IMR-90 (cell line): ENCODE measurements at regions not wholly inside any gene's neighbourhood (a gene's known extent, or its start where the extent isn't known, plus 50 kb on each side); places are given as distances from the start of the nearest gene placed in this dataset.

Experiments
- ATAC-seq: fragments of 200-7000 bp; cut with Tn5 transposase; 2 replicates; pipeline ENCODE4 v1.9.1; 2020; ENCODE audit warnings: low read depth, mild to moderate bottlenecking, moderate library complexity
- BruUV-seq: library from RNA; stranded (reverse); fragments of 400-500 nt; replicated peaks from 2 replicates; lab custom pipeline; 2021; lab: Mats Ljungman, UMichigan
- CTCF ChIA-PET: fragments of 300-600 bp; formaldehyde crosslinking; extraction: SDS; loops from one replicate; lab custom pipeline; 2021; ENCODE audit warnings: antibody characterized with exemption; lab: Yijun Ruan, JAX
- POLR2A ChIA-PET: fragments of 300-600 bp; sonication (Branson Sonifier 250); formaldehyde crosslinking; loops from one replicate; lab custom pipeline; 2022; ENCODE audit warnings: antibody characterized with exemption; ENCODE audit not compliant: unreplicated experiment; lab: Charles Lee
- DNase-seq: peaks from one replicate; pipeline ENCODE4 v3.0.0; 2013
- H2AFZ ChIP-seq: replicated peaks from 2 replicates; pipeline ENCODE3; 2013; ENCODE audit warnings: low read length, mild to moderate bottlenecking; ENCODE audit not compliant: poor library complexity
- H2AK5ac ChIP-seq: 2 replicates; pipeline ENCODE4 v1.6.1; 2013; ENCODE audit warnings: low read depth, low read length, inconsistent platforms
- H2AK9ac ChIP-seq: replicated peaks from 2 replicates; pipeline ENCODE3; 2013; ENCODE audit warnings: mild to moderate bottlenecking, low read depth, low read length, moderate library complexity; ENCODE audit not compliant: poor library complexity
- H2BK120ac ChIP-seq: 2 replicates; pipeline ENCODE4 v1.6.1; 2013; ENCODE audit warnings: low read depth, low read length, inconsistent platforms
- H2BK15ac ChIP-seq: 3 replicates; pipeline ENCODE4 v1.6.1; 2013; ENCODE audit warnings: low read depth, low read length, inconsistent platforms
- H2BK20ac ChIP-seq: 2 replicates; pipeline ENCODE4 v1.6.1; 2013; ENCODE audit warnings: low read depth, mild to moderate bottlenecking, inconsistent platforms, low read length, moderate library complexity
- H2BK5ac ChIP-seq: 2 replicates; pipeline ENCODE4 v1.6.1; 2013; ENCODE audit warnings: mild to moderate bottlenecking, low read depth, low read length, inconsistent platforms; ENCODE audit not compliant: poor library complexity, severe bottlenecking
- H3K14ac ChIP-seq: replicated peaks from 2 replicates; pipeline ENCODE4 v1.6.1; 2013; ENCODE audit warnings: low read depth, low read length, inconsistent platforms
- H3K18ac ChIP-seq: 2 replicates; pipeline ENCODE4 v1.6.1; 2013; ENCODE audit warnings: low read depth, low read length, control low read depth
- H3K23ac ChIP-seq: 2 replicates; pipeline ENCODE4 v1.6.1; 2013; ENCODE audit warnings: low read depth, low read length, inconsistent platforms
- H3K27ac ChIP-seq: 2 replicates; pipeline ENCODE4 v1.5.1; 2013; ENCODE audit warnings: mild to moderate bottlenecking, control low read depth, low read length; ENCODE audit not compliant: insufficient read depth
- H3K27me3 ChIP-seq: 2 replicates; pipeline ENCODE4 v1.6.1; 2013; ENCODE audit warnings: low read length; ENCODE audit not compliant: control insufficient read depth, insufficient read depth
- H3K36me3 ChIP-seq: 2 replicates; pipeline ENCODE4 v1.6.1; 2013; ENCODE audit warnings: low read length, mixed read lengths; ENCODE audit not compliant: control insufficient read depth, insufficient read depth
- H3K4ac ChIP-seq: 2 replicates; pipeline ENCODE4 v1.6.1; 2013; ENCODE audit warnings: low read depth, low read length, inconsistent platforms
- H3K4me1 ChIP-seq: 2 replicates; pipeline ENCODE4 v1.6.1; 2013; ENCODE audit warnings: low read length, mixed read lengths; ENCODE audit not compliant: control insufficient read depth, insufficient read depth
- H3K4me2 ChIP-seq: 2 replicates; pipeline ENCODE4 v1.6.1; 2013; ENCODE audit warnings: low read depth, mild to moderate bottlenecking, control low read depth, low read length, moderate library complexity
- H3K4me3 ChIP-seq: 2 replicates; pipeline ENCODE4 v1.5.1; 2013; ENCODE audit warnings: low read depth, mild to moderate bottlenecking, control low read depth, low read length, moderate library complexity; ENCODE audit not compliant: insufficient read depth
- H3K56ac ChIP-seq: 2 replicates; pipeline ENCODE4 v1.6.1; 2013; ENCODE audit warnings: low read length, inconsistent platforms; ENCODE audit not compliant: insufficient read depth; ENCODE audit errors: extremely low read depth
- H3K79me1 ChIP-seq, 2 experiments: 2 replicates each; pipeline ENCODE4 v1.6.1; 2013; ENCODE audit warnings: low read length in 2 of 2, inconsistent platforms in 1 of 2, low read depth in 1 of 2
- H3K9ac ChIP-seq: 2 replicates; pipeline ENCODE4 v1.6.1; 2013; ENCODE audit warnings: low read depth, low read length, control low read depth
- H3K9me1 ChIP-seq: 2 replicates; pipeline ENCODE4 v1.6.1; 2013; ENCODE audit warnings: low read length, inconsistent platforms; ENCODE audit not compliant: insufficient read depth
- H3K9me3 ChIP-seq: 2 replicates; pipeline ENCODE4 v1.6.1; 2013; ENCODE audit warnings: low read length; ENCODE audit not compliant: control insufficient read depth, insufficient read depth
- H4K20me1 ChIP-seq: 2 replicates; pipeline ENCODE4 v1.6.1; 2013; ENCODE audit warnings: low read length, inconsistent platforms; ENCODE audit not compliant: insufficient read depth
- H4K5ac ChIP-seq: 2 replicates; pipeline ENCODE4 v1.6.1; 2013; ENCODE audit warnings: mild to moderate bottlenecking, low read depth, low read length, control low read depth
- H4K8ac ChIP-seq, 2 experiments: 2 replicates each; pipeline ENCODE4 v1.6.1; 2013; ENCODE audit warnings: low read depth in 2 of 2, low read length in 2 of 2, control low read depth in 1 of 2, inconsistent platforms in 1 of 2
- H4K91ac ChIP-seq: 2 replicates; pipeline ENCODE4 v1.6.1; 2013; ENCODE audit warnings: low read depth, low read length, inconsistent platforms; ENCODE audit not compliant: insufficient read depth
- FOS ChIP-seq: fragments of 150-350 bp; IDR thresholded peaks from 2 replicates; pipeline ENCODE4 v1.6.1; 2016; ENCODE audit warnings: low read depth, low read length
- USF2 ChIP-seq: fragments of 150-350 bp; IDR thresholded peaks from 2 replicates; pipeline ENCODE4 v1.6.1; 2017; ENCODE audit warnings: mild to moderate bottlenecking, antibody characterized with exemption, low read length, low read depth
- WGBS, 2 experiments: methylation state at CpG; one replicate each; pipeline versions ENCODE4 v1.1.5 to v1.1.7; 2013; ENCODE audit warnings: missing lambda C conversion rate in 2 of 2; ENCODE audit not compliant: insufficient read length in 1 of 2; ENCODE audit errors: extremely low coverage in 2 of 2; 5-methylcytosine and 5-hydroxymethylcytosine counted together
- dilution Hi-C: fragments of 300-500 bp; cut with HindIII; formaldehyde crosslinking; loops from one replicate; pipeline ENCODE4 v1.14.3; 2018; ENCODE audit warnings: low sequenced_read_pairs; ENCODE audit not compliant: unreplicated experiment
- in situ Hi-C: fragments of 300-500 bp; cut with MboI; formaldehyde crosslinking; loops from 3 replicates; pipeline ENCODE4 v1.14.3; 2019; ENCODE audit warnings: low sequenced_read_pairs, inconsistent platforms, mixed read lengths
- intact Hi-C: fragments of 100-400 bp; cut with micrococcal nuclease; formaldehyde crosslinking; loops from 2 replicates; pipeline ENCODE4 v1.10.0; 2022

GRCh38 chr5:28917631-28918030, 1879.2 kb upstream of the CDH9 start:
- no peak overlapping the region for H4K91ac ChIP-seq
- H3K9me3 ChIP-seq = peaks cover under 1% of the 10 kb centered on the region
- intact Hi-C loops (no loop called here), in situ Hi-C loops (no loop called here), dilution Hi-C loops (no loop called here)
- no peak overlapping the region for H3K14ac ChIP-seq
- ChIA-PET CTCF (no interaction called here), POLR2A (no interaction called here)
- no peak overlapping the region for H3K18ac ChIP-seq
- no TSS peak for BruUV-seq
- no peak overlapping the region for H4K5ac ChIP-seq
- no peak overlapping the region for H2AFZ ChIP-seq
- H3K4me3 ChIP-seq = no peak overlapping the region
- H2BK15ac ChIP-seq = no peak overlapping the region
- H3K56ac ChIP-seq = no peak overlapping the region
- ATAC-seq (no peak), DNase-seq (no peak)
- no peak overlapping the region for H3K4me2 ChIP-seq
- H3K9me1 ChIP-seq = no peaks in the 10 kb centered on the region
- no peak overlapping the region for H4K8ac ChIP-seq
- H3K79me1 ChIP-seq = no peaks in the 10 kb centered on the region
- no peaks in the 10 kb centered on the region for H4K20me1 ChIP-seq
- no peak overlapping the region for H2BK120ac ChIP-seq
- no peak overlapping the region for H3K9ac ChIP-seq
- no peak overlapping the region for H3K23ac ChIP-seq
- no peak overlapping the region for H3K27ac ChIP-seq
- H2BK5ac ChIP-seq = no peak overlapping the region
- H3K4me1 ChIP-seq = no peaks in the 10 kb centered on the region
- TF ChIP-seq USF2 = no peak
- TF ChIP-seq FOS = no peak
- H2BK20ac ChIP-seq = no peak overlapping the region
- no peak overlapping the region for H3K4ac ChIP-seq
- no peaks in the 10 kb centered on the region for H3K27me3 ChIP-seq
- H3K36me3 ChIP-seq = no peaks in the 10 kb centered on the region
- H2AK5ac ChIP-seq = no peak overlapping the region
- H2AK9ac ChIP-seq = no peak overlapping the region
- no CpG with 5 or more reads among the region's 2 CpGs for WGBS, 2 experiments
